HG02943 (cell line): ENCODE measurements at regions not wholly inside any gene's neighbourhood (a gene's known extent, or its start where the extent isn't known, plus 50 kb on each side); places are given as distances from the start of the nearest gene placed in this dataset.
"Not testable (repeated sequence)": the region's sequence is repeated elsewhere in the genome, so short reads cannot be mapped to it uniquely, and the experiment has no call there.

Experiments used
- ATAC-seq: cut with Tn5 transposase; IDR thresholded peaks from one replicate; pipeline ENCODE4 v1.9.1; 2021; ENCODE audit warnings: mild to moderate bottlenecking, low read depth, moderate library complexity; ENCODE audit not compliant: unreplicated experiment

DNA sequence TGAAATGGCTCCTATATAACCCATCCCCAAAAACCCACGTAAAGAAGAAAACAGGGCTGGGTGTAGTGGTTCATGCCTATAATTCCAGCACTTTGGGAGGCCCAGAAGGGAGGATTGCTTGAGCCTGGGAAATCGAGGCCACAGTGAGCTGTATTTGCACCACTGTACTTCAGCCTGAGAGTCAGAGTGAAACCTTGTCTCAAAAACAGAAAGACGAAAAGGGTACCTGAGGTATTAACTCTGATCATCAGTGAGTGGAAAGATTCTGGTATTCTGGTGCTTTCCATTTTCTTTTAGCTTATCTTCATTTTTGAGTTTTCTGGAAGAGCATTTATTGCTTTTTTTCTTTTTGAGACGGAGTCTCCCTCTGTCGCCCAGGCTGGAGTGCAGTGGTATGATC, 110.6 kb upstream of the PRKX start:
- not testable (repeated sequence) for ATAC-seq

- no peak for ATAC-seq
These were observed 106.7 kb upstream of the PRKX start for GRCh38 chrX:3820167-3820566.

DNA sequence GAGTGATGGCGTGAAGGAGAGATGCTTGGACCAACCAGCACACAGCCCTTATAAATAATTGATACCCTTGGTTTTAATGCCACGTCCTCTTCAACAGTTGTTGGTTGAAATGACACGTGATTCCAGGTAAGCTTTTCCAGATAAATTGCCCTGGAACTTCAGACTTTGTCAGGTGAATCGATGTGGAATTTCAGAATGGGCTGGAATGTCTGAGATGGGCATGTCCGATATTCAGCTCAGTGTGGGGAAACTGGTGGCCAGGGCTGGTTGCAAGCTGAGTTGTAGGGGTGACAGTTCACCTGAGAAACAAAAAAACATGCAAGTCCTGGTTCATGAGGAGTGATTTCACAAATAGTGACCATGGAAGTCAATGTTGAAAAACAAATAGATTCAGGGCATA, 104.0 kb upstream of the PRKX start:
- ATAC-seq: not testable (repeated sequence)

GRCh38 chrX:3815896-3816664, 102.6 kb upstream of the PRKX start:
- ATAC-seq: no peak

- no peak for ATAC-seq
These were observed 98.2 kb upstream of the PRKX start for GRCh38 chrX:3811331-3812311.

- ATAC-seq: no peak
These were observed 94.5 kb upstream of the PRKX start for GRCh38 chrX:3807906-3808305.

- no peak for ATAC-seq
These were observed 93.2 kb upstream of the PRKX start for GRCh38 chrX:3806630-3807029.

DNA sequence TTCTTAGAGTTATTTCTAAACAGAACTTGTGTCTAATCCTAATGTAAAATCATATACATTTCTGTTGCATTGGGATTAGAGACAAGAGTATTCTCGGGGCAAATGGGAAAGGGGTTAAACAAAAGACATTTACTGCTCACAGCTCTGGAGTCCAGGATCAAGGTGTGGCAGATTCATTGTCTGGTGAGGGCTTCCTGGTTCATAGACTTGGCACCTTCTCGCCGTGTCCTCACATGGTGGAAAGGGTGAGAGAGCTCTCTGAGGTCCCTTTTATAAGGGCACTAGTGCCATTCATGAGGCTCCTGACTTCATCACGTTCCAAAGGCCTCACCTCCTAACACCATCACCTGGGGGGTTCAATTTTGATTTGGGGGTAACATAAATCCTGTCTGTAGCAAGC, 90.3 kb upstream of the PRKX start:
- no peak for ATAC-seq

GRCh38 chrX:3803305-3803704, 89.9 kb upstream of the PRKX start:
- ATAC-seq: no peak

- ATAC-seq: not testable (repeated sequence)
These were observed 82.0 kb upstream of the PRKX start for GRCh38 chrX:3795411-3795810.

GRCh38 chrX:3791449-3791848, 78.0 kb upstream of the PRKX start:
- no peak for ATAC-seq

DNA sequence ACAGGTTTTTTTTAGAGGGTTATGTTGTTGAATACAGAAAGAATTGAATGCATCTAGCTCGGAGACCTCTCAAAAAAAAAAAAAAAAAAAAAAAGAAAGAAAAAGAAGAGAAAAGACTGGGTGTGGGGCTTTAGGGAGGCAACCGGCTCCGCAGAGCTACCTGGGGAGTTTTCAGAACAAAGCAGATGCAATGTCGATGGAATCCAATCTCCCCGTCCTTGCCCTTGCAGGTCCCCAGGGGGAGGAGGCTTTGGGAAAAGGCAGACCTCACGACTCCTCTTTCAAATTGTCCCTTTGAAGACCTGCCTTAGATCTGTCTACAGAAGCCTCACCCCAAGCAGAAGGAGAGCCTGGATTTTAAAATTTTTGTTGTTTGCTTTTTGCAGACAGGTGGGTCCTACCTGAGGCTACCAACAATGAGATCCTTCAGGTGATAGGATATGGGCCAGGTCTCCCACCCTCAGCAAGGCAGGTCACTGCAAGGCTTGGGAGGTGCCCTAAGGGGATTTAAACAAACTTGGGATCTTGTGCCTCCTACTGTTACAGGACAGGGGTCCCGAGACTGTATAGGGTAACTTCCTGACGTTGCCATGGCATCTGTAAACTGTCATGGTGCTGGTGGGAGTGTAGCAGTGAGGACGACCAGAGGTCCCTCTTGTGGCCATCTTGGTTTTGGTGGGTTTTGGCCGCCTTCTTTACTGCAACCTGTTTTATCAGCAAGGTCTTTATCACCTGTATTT, 75.2 kb upstream of the PRKX start:
- ATAC-seq: no peak

DNA sequence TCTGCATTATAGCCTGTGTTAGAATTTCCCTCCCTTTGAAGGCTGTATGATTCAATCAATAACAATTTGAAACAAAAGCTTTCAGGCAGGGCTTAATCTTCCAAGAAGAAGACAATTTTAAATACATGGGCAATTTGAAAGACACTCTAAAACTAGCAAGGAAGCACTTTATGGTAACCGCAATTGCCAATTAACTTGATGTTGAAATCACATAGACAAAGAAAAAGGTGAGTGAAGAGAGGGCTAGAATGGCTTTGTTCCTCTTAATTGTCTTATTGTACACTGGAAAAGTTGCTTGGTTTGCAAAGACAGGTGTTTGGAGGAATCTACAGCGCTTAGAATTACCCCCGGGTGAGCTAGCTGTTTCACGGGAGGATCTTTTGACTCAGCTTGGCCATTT, 74.4 kb upstream of the PRKX start:
- ATAC-seq: no peak

DNA sequence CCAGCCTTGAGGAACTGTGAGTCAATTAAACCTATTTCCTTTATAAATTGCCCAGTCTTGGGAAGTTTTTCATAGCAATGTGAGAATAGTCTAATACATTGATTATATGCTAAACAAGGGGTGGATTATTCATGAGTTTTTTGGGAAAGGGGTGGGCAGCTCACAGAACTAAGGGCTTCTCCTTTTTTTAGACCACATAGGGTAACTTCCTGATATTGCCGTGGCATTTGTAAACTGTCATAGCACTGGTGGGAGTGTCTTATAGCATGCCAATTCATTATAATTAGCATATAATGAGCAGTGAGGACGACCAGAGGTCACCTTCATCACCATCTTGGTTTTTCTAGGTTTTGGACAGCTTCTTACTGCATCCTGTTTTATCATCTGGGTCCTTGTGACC, 72.4 kb upstream of the PRKX start:
- not testable (repeated sequence) for ATAC-seq

GRCh38 chrX:3780564-3780963, 67.1 kb upstream of the PRKX start:
- no peak for ATAC-seq

- ATAC-seq: no peak
These were observed 66.1 kb upstream of the PRKX start for GRCh38 chrX:3779546-3779945.

DNA sequence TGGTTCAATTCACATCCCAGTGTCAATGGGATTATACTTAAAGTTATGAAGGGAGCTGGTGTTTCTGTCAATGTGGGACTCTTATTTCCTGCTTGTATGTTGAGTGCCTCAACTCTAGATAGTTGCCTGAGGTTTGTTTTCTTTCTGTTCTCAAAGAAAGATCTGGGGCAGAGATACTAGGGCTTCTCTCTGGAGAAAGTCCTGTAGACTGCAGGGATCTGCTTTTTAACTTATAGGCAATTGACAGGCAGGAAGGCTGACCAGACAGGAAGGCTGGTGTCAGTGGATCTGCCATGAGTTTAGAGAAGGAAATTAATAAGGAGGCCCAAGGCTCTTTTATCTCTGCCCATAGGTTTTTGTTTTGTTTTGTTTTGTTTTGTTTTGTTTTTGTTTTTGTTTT, 64.0 kb upstream of the PRKX start:
- ATAC-seq: no peak

GRCh38 chrX:3771766-3772165, 58.3 kb upstream of the PRKX start:
- no peak for ATAC-seq

GRCh38 chrX:3768881-3769280, 55.4 kb upstream of the PRKX start:
- no peak for ATAC-seq
